ENCODE measurements at regions not wholly inside any gene's neighbourhood (a gene's known extent, or its start where the extent isn't known, plus 50 kb on each side); places are given as distances from the start of the nearest gene placed in this dataset.

GRCh38 chr11:44467413-44467812 lies 98.0 kb upstream of the CD82 start:
- TF ChIP-seq, protein P1, sequence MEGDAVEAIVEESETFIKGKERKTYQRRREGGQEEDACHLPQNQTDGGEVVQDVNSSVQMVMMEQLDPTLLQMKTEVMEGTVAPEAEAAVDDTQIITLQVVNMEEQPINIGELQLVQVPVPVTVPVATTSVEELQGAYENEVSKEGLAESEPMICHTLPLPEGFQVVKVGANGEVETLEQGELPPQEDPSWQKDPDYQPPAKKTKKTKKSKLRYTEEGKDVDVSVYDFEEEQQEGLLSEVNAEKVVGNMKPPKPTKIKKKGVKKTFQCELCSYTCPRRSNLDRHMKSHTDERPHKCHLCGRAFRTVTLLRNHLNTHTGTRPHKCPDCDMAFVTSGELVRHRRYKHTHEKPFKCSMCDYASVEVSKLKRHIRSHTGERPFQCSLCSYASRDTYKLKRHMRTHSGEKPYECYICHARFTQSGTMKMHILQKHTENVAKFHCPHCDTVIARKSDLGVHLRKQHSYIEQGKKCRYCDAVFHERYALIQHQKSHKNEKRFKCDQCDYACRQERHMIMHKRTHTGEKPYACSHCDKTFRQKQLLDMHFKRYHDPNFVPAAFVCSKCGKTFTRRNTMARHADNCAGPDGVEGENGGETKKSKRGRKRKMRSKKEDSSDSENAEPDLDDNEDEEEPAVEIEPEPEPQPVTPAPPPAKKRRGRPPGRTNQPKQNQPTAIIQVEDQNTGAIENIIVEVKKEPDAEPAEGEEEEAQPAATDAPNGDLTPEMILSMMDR (conservative IDR thresholded peaks at IDR 0.05), result no peak
- TF ChIP-seq EZH2 (IDR thresholded peaks at IDR 0.05; ENCODE audit: low read depth), result no peak
